22Rv1 (cell line): ENCODE measurements at regions not wholly inside any gene's neighbourhood (a gene's known extent, or its start where the extent isn't known, plus 50 kb on each side); places are given as distances from the start of the nearest gene placed in this dataset.

ENCODE experiments used
- CTCF ChIP-seq: fragments of 450-650 bp; IDR thresholded peaks from 2 replicates; pipeline ENCODE4 v1.5.1; 2017; ENCODE audit warnings: mild to moderate bottlenecking
- ZFX ChIP-seq: fragments of 450-650 bp; IDR thresholded peaks from 2 replicates; pipeline ENCODE4 v1.6.1; 2017; ENCODE audit warnings: antibody characterized with exemption, borderline replicate concordance

- TF ChIP-seq CTCF = no peak
- TF ChIP-seq ZFX = no peak
Observed at GRCh38 chr3:139292711-139293664, 50.8 kb upstream of the MRPS22 start.
